ENCODE measurements at regions not wholly inside any gene's neighbourhood (a gene's known extent, or its start where the extent isn't known, plus 50 kb on each side); places are given as distances from the start of the nearest gene placed in this dataset.

DNA sequence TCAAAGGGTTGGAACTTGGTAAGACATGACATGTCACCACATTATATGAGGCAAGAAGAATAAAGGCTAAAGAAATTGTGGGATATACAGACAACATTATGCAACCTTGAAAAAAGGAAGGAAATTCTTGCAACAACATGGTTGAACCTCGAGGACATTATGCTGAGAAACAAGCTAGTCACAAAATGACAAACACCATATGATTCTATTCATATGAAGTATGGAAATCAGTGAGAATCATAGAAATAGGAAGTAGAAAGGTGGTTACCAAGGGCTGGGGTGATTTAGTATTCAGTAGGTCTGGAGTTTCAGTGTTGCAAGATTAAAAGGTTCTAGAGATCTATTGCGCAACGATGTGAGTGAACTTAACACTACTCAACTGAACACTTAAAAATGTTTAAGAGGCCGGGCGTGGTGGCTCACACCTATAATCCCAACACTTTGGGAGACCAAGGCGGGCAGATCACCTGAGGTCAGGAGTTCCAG, 126.9 kb upstream of the TBX20 start:
- Mint-ChIP-seq H3K27ac (ENCODE audit: low read depth, unreplicated experiment) (no peak overlapping the region), H3K9me3 (ENCODE audit: unreplicated experiment) (no peaks in the 10 kb centered on the region), H3K27me3 (ENCODE audit: insufficient read depth, unreplicated experiment) (peaks cover 24% of the 10 kb centered on the region), H3K4me3 (ENCODE audit: unreplicated experiment) (no peak overlapping the region), H3K4me1 (ENCODE audit: insufficient read depth, unreplicated experiment) (no peaks in the 10 kb centered on the region), H3K36me3 (ENCODE audit: insufficient read depth, unreplicated experiment) (no peaks in the 10 kb centered on the region)
- DNase-seq (ENCODE audit: unreplicated experiment) = peak; percentile 41
- TF ChIP-seq, protein P1, sequence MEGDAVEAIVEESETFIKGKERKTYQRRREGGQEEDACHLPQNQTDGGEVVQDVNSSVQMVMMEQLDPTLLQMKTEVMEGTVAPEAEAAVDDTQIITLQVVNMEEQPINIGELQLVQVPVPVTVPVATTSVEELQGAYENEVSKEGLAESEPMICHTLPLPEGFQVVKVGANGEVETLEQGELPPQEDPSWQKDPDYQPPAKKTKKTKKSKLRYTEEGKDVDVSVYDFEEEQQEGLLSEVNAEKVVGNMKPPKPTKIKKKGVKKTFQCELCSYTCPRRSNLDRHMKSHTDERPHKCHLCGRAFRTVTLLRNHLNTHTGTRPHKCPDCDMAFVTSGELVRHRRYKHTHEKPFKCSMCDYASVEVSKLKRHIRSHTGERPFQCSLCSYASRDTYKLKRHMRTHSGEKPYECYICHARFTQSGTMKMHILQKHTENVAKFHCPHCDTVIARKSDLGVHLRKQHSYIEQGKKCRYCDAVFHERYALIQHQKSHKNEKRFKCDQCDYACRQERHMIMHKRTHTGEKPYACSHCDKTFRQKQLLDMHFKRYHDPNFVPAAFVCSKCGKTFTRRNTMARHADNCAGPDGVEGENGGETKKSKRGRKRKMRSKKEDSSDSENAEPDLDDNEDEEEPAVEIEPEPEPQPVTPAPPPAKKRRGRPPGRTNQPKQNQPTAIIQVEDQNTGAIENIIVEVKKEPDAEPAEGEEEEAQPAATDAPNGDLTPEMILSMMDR (IDR thresholded peaks at IDR 0.05; ENCODE audit: unreplicated experiment) = no peak
- ChIA-PET POLR2A (no interaction called here), CTCF (interaction anchor here (0.6 kb wide), 1 partner anchor 103 kb away, joined by 5 read pairs; no protein-coding TSS in a partner anchor)
- intact Hi-C loops (cut with micrococcal nuclease) = no loop called here
- BruUV-seq (replicated peaks) = no TSS peak

DNA sequence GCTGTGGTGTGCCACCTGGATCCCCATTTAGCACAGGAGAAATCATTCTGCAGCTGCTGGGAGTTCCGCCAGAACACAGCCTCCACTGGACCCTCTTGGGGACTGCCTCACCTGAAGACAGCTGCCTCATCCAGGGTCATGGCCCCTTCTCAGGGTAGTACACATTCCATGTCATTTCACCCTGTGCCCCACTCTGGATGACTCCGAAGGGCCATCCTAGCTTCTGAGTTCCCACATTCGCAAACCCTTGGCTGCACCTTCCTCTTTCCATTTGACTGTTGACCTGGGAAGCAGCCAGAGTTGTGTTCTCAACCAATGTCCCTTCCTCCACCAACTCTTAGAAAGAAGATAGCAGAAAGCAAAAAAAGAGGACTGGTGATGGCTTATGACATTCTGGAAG, 125.6 kb upstream of the TBX20 start:
- no peak overlapping the region for H3K4me3 Mint-ChIP-seq (ENCODE audit: unreplicated experiment)
- no peaks in the 10 kb centered on the region for H3K36me3 Mint-ChIP-seq (ENCODE audit: insufficient read depth, unreplicated experiment)
- DNase-seq (ENCODE audit: unreplicated experiment) = no peak
- no TSS peak for BruUV-seq (replicated peaks)
- TF ChIP-seq, protein P1 (IDR thresholded peaks at IDR 0.05; ENCODE audit: unreplicated experiment) = no peak
- POLR2A ChIA-PET = no interaction called here
- H3K27ac Mint-ChIP-seq (ENCODE audit: low read depth, unreplicated experiment) = no peak overlapping the region
- intact Hi-C loops (cut with micrococcal nuclease) = no loop called here
- H3K9me3 Mint-ChIP-seq (ENCODE audit: unreplicated experiment) = peaks cover 6% of the 10 kb centered on the region
- peaks cover 12% of the 10 kb centered on the region for H3K27me3 Mint-ChIP-seq (ENCODE audit: insufficient read depth, unreplicated experiment)
- H3K4me1 Mint-ChIP-seq (ENCODE audit: insufficient read depth, unreplicated experiment) = no peaks in the 10 kb centered on the region
- CTCF ChIA-PET = interaction anchor here (0.5 kb wide), 1 partner anchor 165 kb away, joined by 3 read pairs; no protein-coding TSS in a partner anchor

DNA sequence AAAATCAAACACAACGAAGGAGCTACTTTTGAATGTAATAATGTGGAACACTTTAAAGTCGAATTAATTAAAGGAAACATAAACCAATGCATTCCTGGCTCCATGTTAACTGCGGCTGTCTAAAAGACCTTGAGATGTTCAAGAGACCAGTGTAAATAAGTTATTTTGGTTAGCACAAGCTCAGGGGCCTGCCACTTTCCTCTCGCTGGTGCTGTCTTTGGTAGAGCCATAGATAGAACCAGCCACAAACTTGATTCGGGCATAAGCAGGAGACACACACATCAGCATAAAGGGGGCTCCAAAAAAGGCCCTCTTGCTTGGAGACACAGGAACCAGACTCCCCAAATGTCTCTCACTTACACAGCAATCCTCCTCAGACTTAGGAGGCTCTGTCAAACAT, 121.6 kb upstream of the TBX20 start:
- Mint-ChIP-seq H3K27ac (ENCODE audit: low read depth, unreplicated experiment) (no peak overlapping the region), H3K4me3 (ENCODE audit: unreplicated experiment) (no peak overlapping the region), H3K9me3 (ENCODE audit: unreplicated experiment) (peaks cover 15% of the 10 kb centered on the region), H3K4me1 (ENCODE audit: insufficient read depth, unreplicated experiment) (no peaks in the 10 kb centered on the region), H3K36me3 (ENCODE audit: insufficient read depth, unreplicated experiment) (no peaks in the 10 kb centered on the region), H3K27me3 (ENCODE audit: insufficient read depth, unreplicated experiment) (no peaks in the 10 kb centered on the region)
- ChIA-PET CTCF (no interaction called here), POLR2A (no interaction called here)
- TF ChIP-seq, protein P1 (IDR thresholded peaks at IDR 0.05; ENCODE audit: unreplicated experiment) = no peak
- no peak for DNase-seq (ENCODE audit: unreplicated experiment)
- intact Hi-C loops (cut with micrococcal nuclease) = no loop called here
- BruUV-seq (replicated peaks) = no TSS peak

DNA sequence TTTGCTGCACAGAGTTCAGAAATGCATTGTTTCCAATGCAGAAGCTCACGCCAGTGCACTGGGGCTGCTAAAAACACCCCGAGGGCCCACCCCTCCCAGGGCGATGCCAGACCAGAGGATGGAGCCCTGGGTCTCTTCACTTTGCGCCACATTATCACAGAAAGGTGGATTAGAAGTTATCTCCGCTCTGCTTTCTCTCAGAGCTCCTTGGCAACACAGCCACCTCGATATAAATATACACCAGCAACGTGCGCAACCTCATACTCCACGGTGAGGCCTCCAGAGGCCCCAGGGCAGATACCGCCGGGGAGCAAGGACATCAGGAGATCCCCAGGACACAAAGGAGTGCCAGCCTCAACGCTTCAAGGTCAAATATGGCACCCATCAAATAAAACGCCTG, 121.0 kb upstream of the TBX20 start:
- no TSS peak for BruUV-seq (replicated peaks)
- no peak overlapping the region for H3K4me3 Mint-ChIP-seq (ENCODE audit: unreplicated experiment)
- no peaks in the 10 kb centered on the region for H3K27me3 Mint-ChIP-seq (ENCODE audit: insufficient read depth, unreplicated experiment)
- no peak for DNase-seq (ENCODE audit: unreplicated experiment)
- TF ChIP-seq, protein P1 (IDR thresholded peaks at IDR 0.05; ENCODE audit: unreplicated experiment) = no peak
- ChIA-PET CTCF (no interaction called here), POLR2A (no interaction called here)
- no peak overlapping the region for H3K27ac Mint-ChIP-seq (ENCODE audit: low read depth, unreplicated experiment)
- intact Hi-C loops (cut with micrococcal nuclease) = no loop called here
- no peaks in the 10 kb centered on the region for H3K4me1 Mint-ChIP-seq (ENCODE audit: insufficient read depth, unreplicated experiment)
- no peaks in the 10 kb centered on the region for H3K36me3 Mint-ChIP-seq (ENCODE audit: insufficient read depth, unreplicated experiment)
- peaks cover 15% of the 10 kb centered on the region for H3K9me3 Mint-ChIP-seq (ENCODE audit: unreplicated experiment)
